HG03060 (cell line): ENCODE measurements at regions not wholly inside any gene's neighbourhood (a gene's known extent, or its start where the extent isn't known, plus 50 kb on each side); places are given as distances from the start of the nearest gene placed in this dataset.

Experiments
- ATAC-seq: cut with Tn5 transposase; IDR thresholded peaks from one replicate; pipeline ENCODE4 v1.9.1; 2021; ENCODE audit warnings: low read depth, moderate number of reproducible peaks; ENCODE audit not compliant: unreplicated experiment

- no peak for ATAC-seq
Observed at GRCh38 chr3:88896026-88896425, 211.4 kb upstream of the EPHA3 start.

- ATAC-seq: no peak
Observed at GRCh38 chr3:88912294-88912877, 195.0 kb upstream of the EPHA3 start.

- ATAC-seq: no peak
Observed at GRCh38 chr3:88918841-88919240, 188.6 kb upstream of the EPHA3 start.

- no peak for ATAC-seq
Observed at GRCh38 chr3:88921986-88922385, 185.4 kb upstream of the EPHA3 start.

GRCh38 chr3:88926221-88926620, 181.2 kb upstream of the EPHA3 start:
- ATAC-seq: no peak

GRCh38 chr3:88930611-88931010, 176.8 kb upstream of the EPHA3 start:
- no peak for ATAC-seq

- ATAC-seq: no peak
Observed at GRCh38 chr3:88936831-88937230, 170.6 kb upstream of the EPHA3 start.

- ATAC-seq: no peak
Observed at GRCh38 chr3:88940296-88940695, 167.1 kb upstream of the EPHA3 start.

GRCh38 chr3:88947013-88947412, 160.4 kb upstream of the EPHA3 start:
- ATAC-seq: no peak

- no peak for ATAC-seq
Observed at GRCh38 chr3:88954853-88955252, 152.6 kb upstream of the EPHA3 start.

GRCh38 chr3:88955274-88955673, 152.1 kb upstream of the EPHA3 start:
- no peak for ATAC-seq

GRCh38 chr3:88957711-88958439, 149.5 kb upstream of the EPHA3 start:
- no peak for ATAC-seq

- no peak for ATAC-seq
Observed at GRCh38 chr3:88960019-88960418, 147.4 kb upstream of the EPHA3 start.

GRCh38 chr3:88963003-88963402, 144.4 kb upstream of the EPHA3 start:
- no peak for ATAC-seq

- no peak for ATAC-seq
Observed at GRCh38 chr3:88979760-88980159, 127.7 kb upstream of the EPHA3 start.

- ATAC-seq: no peak
Observed at GRCh38 chr3:88983458-88983857, 124.0 kb upstream of the EPHA3 start.

- ATAC-seq: no peak
Observed at GRCh38 chr3:88984256-88984655, 123.2 kb upstream of the EPHA3 start.

GRCh38 chr3:88984832-88985231, 122.6 kb upstream of the EPHA3 start:
- no peak for ATAC-seq

- no peak for ATAC-seq
Observed at GRCh38 chr3:88985491-88985890, 121.9 kb upstream of the EPHA3 start.

GRCh38 chr3:88986834-88987233, 120.6 kb upstream of the EPHA3 start:
- ATAC-seq: no peak

- no peak for ATAC-seq
Observed at GRCh38 chr3:88987776-88988175, 119.6 kb upstream of the EPHA3 start.

- no peak for ATAC-seq
Observed at GRCh38 chr3:88988906-88989305, 118.5 kb upstream of the EPHA3 start.
